ENCODE measurements at regions not wholly inside any gene's neighbourhood (a gene's known extent, or its start where the extent isn't known, plus 50 kb on each side); places are given as distances from the start of the nearest gene placed in this dataset.

DNA sequence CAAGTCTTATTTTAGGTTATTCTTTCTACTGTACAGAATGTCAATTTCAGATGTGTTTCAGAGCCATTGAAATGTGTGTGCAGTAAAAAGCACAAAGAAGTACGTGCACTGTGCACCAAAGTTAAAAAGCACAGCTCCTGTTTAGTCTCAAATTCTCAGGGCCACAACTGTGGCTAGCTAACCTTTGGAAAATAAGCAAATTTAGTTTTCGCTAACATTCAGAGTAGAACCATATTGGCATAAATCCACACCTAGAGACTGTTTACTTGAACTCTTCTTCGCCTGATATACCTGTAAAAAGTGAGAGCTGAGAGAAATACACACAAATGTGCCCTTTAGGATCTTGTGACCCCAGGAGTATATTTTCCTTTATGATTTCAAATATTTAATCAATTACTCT is 353.9 kb downstream of the TFEC start:
- Histone ChIP-seq H2AK5ac (ENCODE audit: low read depth, low read length) (no peak overlapping the region), H3K56ac (ENCODE audit: extremely low read depth, insufficient read depth, low read length) (no peak overlapping the region), H4K5ac (ENCODE audit: low read depth, low read length) (no peak overlapping the region), H3K9me3 (ENCODE audit: control insufficient read depth, insufficient read depth, low read length) (no peaks in the 10 kb centered on the region), H3K4me1 (ENCODE audit: control insufficient read depth, insufficient read depth, low read length) (no peaks in the 10 kb centered on the region), H4K20me1 (ENCODE audit: insufficient read depth, low read length) (no peaks in the 10 kb centered on the region), H2BK5ac (ENCODE audit: low read depth, low read length, poor library complexity, severe bottlenecking) (no peak overlapping the region), H2BK20ac (ENCODE audit: low read depth, low read length) (peak overlapping the region; percentile 29; the same call in 1 of the 2 replicates), H3K9ac (ENCODE audit: low read depth, low read length) (no peak overlapping the region), H3K4me3 (ENCODE audit: insufficient read depth, low read depth, low read length) (no peak overlapping the region), H2BK120ac (ENCODE audit: low read depth, low read length) (peak overlapping the region; percentile 56; the same call in 1 of the 2 replicates), H2AK9ac (replicated peaks; ENCODE audit: low read depth, low read length, poor library complexity) (no peak overlapping the region), H3K9me1 (ENCODE audit: insufficient read depth, low read length) (no peaks in the 10 kb centered on the region), H2BK15ac (ENCODE audit: low read depth, low read length) (no peak overlapping the region), H3K4ac (ENCODE audit: low read depth, low read length) (no peak overlapping the region), H3K18ac (ENCODE audit: low read depth, low read length) (no peak overlapping the region), H4K91ac (ENCODE audit: insufficient read depth, low read depth, low read length) (no peak overlapping the region), H3K27me3 (ENCODE audit: control insufficient read depth, insufficient read depth, low read length) (no peaks in the 10 kb centered on the region), H4K8ac (ENCODE audit: low read depth in 2 of 2, low read length in 2 of 2) (peak overlapping the region in 1 of 2 experiments; percentile 65; a peak in 2 of 4 replicates), H3K36me3 (ENCODE audit: control insufficient read depth, insufficient read depth, low read length) (no peaks in the 10 kb centered on the region), H3K27ac (ENCODE audit: insufficient read depth, low read length) (no peak overlapping the region), H2AFZ (replicated peaks; ENCODE audit: low read length, poor library complexity) (no peak overlapping the region), H3K79me1 (ENCODE audit: low read depth in 1 of 2, low read length in 2 of 2) (no peaks in the 10 kb centered on the region), H3K23ac (ENCODE audit: low read depth, low read length) (no peak overlapping the region), H3K4me2 (ENCODE audit: low read depth, low read length) (no peak overlapping the region), H3K14ac (replicated peaks; ENCODE audit: low read depth, low read length) (peak overlapping the region; percentile 44; the same call in 1 of the 2 replicates)
- TF ChIP-seq RCOR1 (IDR thresholded peaks at IDR 0.05; ENCODE audit: insufficient replicate concordance, low read length), result no peak
- no peak for TF ChIP-seq FOS (IDR thresholded peaks at IDR 0.05; ENCODE audit: low read depth, low read length)
- TF ChIP-seq NFE2L2 (IDR thresholded peaks at IDR 0.05; ENCODE audit: low read depth, low read length), result no peak
- TF ChIP-seq BHLHE40 (IDR thresholded peaks at IDR 0.05; ENCODE audit: low read depth, low read length), result no peak
- TF ChIP-seq MAFK (IDR thresholded peaks at IDR 0.05; ENCODE audit: low read depth, low read length), result no peak
- TF ChIP-seq RFX5 (IDR thresholded peaks at IDR 0.05; ENCODE audit: low read depth, low read length), result no peak
- TF ChIP-seq CEBPB (IDR thresholded peaks at IDR 0.05; ENCODE audit: low read depth, low read length), result no peak
- CTCF ChIA-PET, result interaction anchor here (0.6 to 0.9 kb wide), 2 partner anchors 812 to 816 kb away, joined by 3 read pairs; no protein-coding TSS in a partner anchor
- dilution Hi-C loops (cut with HindIII; ENCODE audit: low sequenced_read_pairs, unreplicated experiment), result no loop called here
- no peak for ATAC-seq (ENCODE audit: low read depth)
- no CpG with 5 or more reads among the region's 3 CpGs for WGBS, 2 experiments (ENCODE audit: extremely low coverage in 2 of 2, insufficient read length in 1 of 2)
- in situ Hi-C loops (cut with MboI; ENCODE audit: low sequenced_read_pairs), result loop anchor here (25.0 kb wide), 1 partner anchor 814 kb away; no protein-coding TSS in a partner anchor
- POLR2A ChIA-PET (ENCODE audit: unreplicated experiment), result no interaction called here
- no peak for DNase-seq
- no TSS peak for BruUV-seq (replicated peaks)
- intact Hi-C loops (cut with micrococcal nuclease), result loop anchor here (5.0 to 10.0 kb wide), 4 partner anchors 319 to 1594 kb away; no protein-coding TSS in a partner anchor
